ENCODE measurements at regions not wholly inside any gene's neighbourhood (a gene's known extent, or its start where the extent isn't known, plus 50 kb on each side); places are given as distances from the start of the nearest gene placed in this dataset.
"Not testable (repeated sequence)": the region's sequence is repeated elsewhere in the genome, so short reads cannot be mapped to it uniquely, and the experiment has no call there.

DNA sequence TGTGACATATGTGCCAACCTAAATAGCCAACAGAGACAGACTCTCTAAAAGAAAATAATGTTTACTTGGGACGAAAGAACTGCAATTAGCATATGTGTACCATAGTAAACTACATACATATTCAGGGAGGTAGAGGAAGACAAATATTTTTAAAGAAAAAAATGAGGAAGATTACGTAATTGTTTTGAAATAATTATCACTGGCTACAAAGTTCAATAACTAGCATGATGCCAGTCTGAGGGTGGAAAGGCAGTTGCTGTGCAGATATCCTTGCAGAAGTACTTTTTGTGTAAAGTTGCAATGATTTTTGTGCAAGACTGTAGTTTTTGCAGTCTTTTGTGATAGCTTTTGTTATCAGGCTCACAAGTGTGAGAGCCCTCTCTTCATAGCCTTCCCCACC is 103.3 kb upstream of the ANO5 start:
- H3K4me3 ChIP-seq (ENCODE audit: low read depth, low read length): no peak overlapping the region
- H3K9me3 ChIP-seq (ENCODE audit: control insufficient read depth, low read length): no peaks in the 10 kb centered on the region
- TF ChIP-seq CTCF (IDR thresholded peaks at IDR 0.05): no peak
- H3K36me3 ChIP-seq (ENCODE audit: control insufficient read depth, insufficient read depth, low read length): no peaks in the 10 kb centered on the region
- H3K4me2 ChIP-seq (ENCODE audit: low read length): no peak overlapping the region
- H2AFZ ChIP-seq: no peak overlapping the region
- no peak overlapping the region for H3K9ac ChIP-seq
- no peaks in the 10 kb centered on the region for H3K27me3 ChIP-seq (ENCODE audit: control insufficient read depth, insufficient read depth, low read length)
- no peaks in the 10 kb centered on the region for H3K79me2 ChIP-seq
- H3K4me1 ChIP-seq: no peaks in the 10 kb centered on the region
- H3K27ac ChIP-seq: no peak overlapping the region

DNA sequence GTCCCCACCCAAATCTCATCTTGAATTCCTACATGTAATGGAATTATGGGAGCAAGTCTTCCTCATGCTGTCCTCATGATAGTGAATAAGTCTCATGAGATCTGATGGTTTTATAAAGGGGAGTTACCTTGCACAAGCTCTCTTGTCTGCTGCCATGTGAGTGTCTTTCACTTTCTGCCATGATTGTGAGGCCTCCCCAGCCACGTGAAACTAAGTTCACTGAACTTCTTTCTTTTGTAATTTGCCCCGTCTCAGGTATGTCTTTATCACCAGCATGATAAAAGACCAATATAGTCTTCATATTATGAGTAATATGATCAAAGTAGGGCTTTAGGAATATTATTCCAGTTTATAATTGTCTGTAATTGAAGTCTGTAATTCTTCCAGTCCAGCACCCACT is 86.3 kb upstream of the ANO5 start:
- no peak overlapping the region for H3K27ac ChIP-seq
- no peak overlapping the region for H3K9ac ChIP-seq
- H2AFZ ChIP-seq: no peak overlapping the region
- no peaks in the 10 kb centered on the region for H3K9me3 ChIP-seq (ENCODE audit: control insufficient read depth, low read length)
- no peaks in the 10 kb centered on the region for H3K36me3 ChIP-seq (ENCODE audit: control insufficient read depth, insufficient read depth, low read length)
- no peak overlapping the region for H3K4me3 ChIP-seq (ENCODE audit: low read depth, low read length)
- no peaks in the 10 kb centered on the region for H3K79me2 ChIP-seq
- no peaks in the 10 kb centered on the region for H3K27me3 ChIP-seq (ENCODE audit: control insufficient read depth, insufficient read depth, low read length)
- H3K4me2 ChIP-seq (ENCODE audit: low read length): no peak overlapping the region
- no peaks in the 10 kb centered on the region for H3K4me1 ChIP-seq
- no peak for TF ChIP-seq CTCF (IDR thresholded peaks at IDR 0.05)

DNA sequence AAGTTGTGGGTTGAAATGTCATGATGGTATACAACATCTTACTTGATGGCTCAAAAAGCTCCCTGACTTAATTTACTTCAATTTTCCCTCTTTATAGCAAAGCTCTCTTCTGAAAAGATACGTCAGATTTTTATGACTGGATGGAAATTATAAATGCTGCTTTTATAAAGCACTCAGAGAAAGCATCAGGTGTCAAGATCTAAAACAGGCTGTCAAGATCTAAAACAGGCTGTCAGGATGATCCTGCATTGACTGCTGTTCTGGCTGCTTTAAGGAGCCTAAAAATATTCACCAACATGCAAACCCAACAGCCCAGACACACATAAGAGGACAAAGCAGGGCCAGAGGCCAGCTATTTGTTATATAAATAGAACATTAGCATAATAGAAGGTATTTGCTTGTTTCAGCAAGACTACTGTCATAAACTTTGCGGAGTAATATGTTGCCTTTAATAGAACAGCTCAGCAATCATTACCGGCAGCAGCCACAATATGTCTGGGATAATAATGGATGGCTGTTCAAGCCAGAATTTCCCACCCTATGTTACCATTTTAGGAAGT is 77.3 kb upstream of the ANO5 start:
- H3K27me3 ChIP-seq (ENCODE audit: control insufficient read depth, insufficient read depth, low read length): no peaks in the 10 kb centered on the region
- H3K79me2 ChIP-seq: no peaks in the 10 kb centered on the region
- no peak overlapping the region for H3K9ac ChIP-seq
- H3K4me1 ChIP-seq: no peaks in the 10 kb centered on the region
- no peak for TF ChIP-seq CTCF (IDR thresholded peaks at IDR 0.05)
- H3K4me2 ChIP-seq (ENCODE audit: low read length): no peak overlapping the region
- H3K4me3 ChIP-seq (ENCODE audit: low read depth, low read length): no peak overlapping the region
- no peak overlapping the region for H2AFZ ChIP-seq
- H3K27ac ChIP-seq: no peak overlapping the region
- no peaks in the 10 kb centered on the region for H3K9me3 ChIP-seq (ENCODE audit: control insufficient read depth, low read length)
- no peaks in the 10 kb centered on the region for H3K36me3 ChIP-seq (ENCODE audit: control insufficient read depth, insufficient read depth, low read length)

DNA sequence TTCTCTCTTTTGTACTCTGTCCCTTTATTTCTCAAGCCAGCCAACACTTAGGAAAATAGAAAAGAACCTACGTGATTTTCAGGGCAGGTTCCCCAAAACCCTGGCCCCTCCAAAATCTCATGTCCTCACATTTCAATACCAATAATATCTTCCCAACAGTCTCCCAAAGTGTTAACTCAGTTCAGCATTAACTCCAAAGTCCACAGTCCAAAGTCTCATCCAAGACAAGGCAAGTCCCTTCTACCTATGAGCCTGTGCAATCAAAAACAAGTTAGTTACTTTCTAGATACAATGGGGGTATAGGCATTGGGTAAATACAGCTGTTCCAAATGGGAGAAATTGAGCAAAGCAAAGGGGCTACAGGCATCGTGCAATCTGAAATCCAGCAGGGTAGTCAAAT is 64.9 kb upstream of the ANO5 start:
- not testable (repeated sequence) for H3K4me1 ChIP-seq

DNA sequence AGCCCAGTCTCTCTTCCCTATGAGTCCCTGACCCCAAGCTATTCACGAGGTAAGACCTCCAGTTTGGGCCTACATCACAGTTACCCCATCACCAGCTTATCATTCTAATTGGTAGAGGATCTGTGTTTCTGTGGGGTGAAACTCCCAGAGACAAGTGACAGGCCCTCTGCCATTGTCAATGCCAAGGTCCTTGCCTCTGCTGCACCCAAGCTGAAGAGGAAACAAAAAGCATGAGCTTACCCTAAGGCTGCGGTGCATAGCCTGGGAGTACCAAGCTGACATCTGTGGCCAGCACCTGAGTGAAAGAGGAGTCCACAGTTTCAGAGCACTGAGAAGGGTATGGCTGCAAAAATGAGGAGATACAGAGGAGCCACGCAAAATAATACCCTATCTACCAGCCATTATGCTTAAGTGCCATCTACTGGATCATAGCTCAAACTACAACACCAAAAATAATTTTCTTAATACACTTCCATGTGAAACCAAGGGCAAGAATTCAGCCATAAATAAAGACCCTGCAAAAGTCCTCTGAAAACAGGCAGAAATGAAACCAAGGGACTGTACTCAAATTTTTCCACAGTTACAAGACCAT is 62.3 kb upstream of the ANO5 start:
- Histone ChIP-seq H3K79me2 (no peaks in the 10 kb centered on the region), H3K4me2 (ENCODE audit: low read length) (no peak overlapping the region), H3K9ac (no peak overlapping the region), H3K36me3 (ENCODE audit: control insufficient read depth, insufficient read depth, low read length) (no peaks in the 10 kb centered on the region), H2AFZ (no peak overlapping the region), H3K4me3 (ENCODE audit: low read depth, low read length) (no peak overlapping the region), H3K4me1 (no peaks in the 10 kb centered on the region), H3K27ac (no peak overlapping the region), H3K27me3 (ENCODE audit: control insufficient read depth, insufficient read depth, low read length) (no peaks in the 10 kb centered on the region), H3K9me3 (ENCODE audit: control insufficient read depth, low read length) (no peaks in the 10 kb centered on the region)
- TF ChIP-seq CTCF (IDR thresholded peaks at IDR 0.05): no peak

More for the DNA sequence above, 64.9 kb upstream of the ANO5 start:
- not testable (repeated sequence) for H3K36me3 ChIP-seq (ENCODE audit: control insufficient read depth, insufficient read depth, low read length); H3K4me2 ChIP-seq (ENCODE audit: low read length); H3K9me3 ChIP-seq (ENCODE audit: control insufficient read depth, low read length); H3K27ac ChIP-seq; H3K9ac ChIP-seq; H3K79me2 ChIP-seq; H3K27me3 ChIP-seq (ENCODE audit: control insufficient read depth, insufficient read depth, low read length); H2AFZ ChIP-seq; H3K4me3 ChIP-seq (ENCODE audit: low read depth, low read length)
